A673 (cell line): ENCODE measurements at regions not wholly inside any gene's neighbourhood (a gene's known extent, or its start where the extent isn't known, plus 50 kb on each side); places are given as distances from the start of the nearest gene placed in this dataset.

Source experiments
- CTCF ChIP-seq: fragments of 300-800, 200-600 bp; sonication (generic); conservative IDR thresholded peaks from 2 replicates; pipeline ENCODE4 v1.5.1; 2017; ENCODE audit warnings: low read depth, mild to moderate bottlenecking, antibody characterized with exemption, low read length, moderate library complexity, mixed read lengths
- EZH2 ChIP-seq: fragments of 200-600 bp; sonication (generic); IDR thresholded peaks from 2 replicates; pipeline ENCODE4 v1.6.1; 2017; ENCODE audit warnings: borderline replicate concordance, low read depth, mild to moderate bottlenecking, mixed read lengths, antibody characterized with exemption, low read length; ENCODE audit not compliant: poor library complexity, severe bottlenecking

DNA sequence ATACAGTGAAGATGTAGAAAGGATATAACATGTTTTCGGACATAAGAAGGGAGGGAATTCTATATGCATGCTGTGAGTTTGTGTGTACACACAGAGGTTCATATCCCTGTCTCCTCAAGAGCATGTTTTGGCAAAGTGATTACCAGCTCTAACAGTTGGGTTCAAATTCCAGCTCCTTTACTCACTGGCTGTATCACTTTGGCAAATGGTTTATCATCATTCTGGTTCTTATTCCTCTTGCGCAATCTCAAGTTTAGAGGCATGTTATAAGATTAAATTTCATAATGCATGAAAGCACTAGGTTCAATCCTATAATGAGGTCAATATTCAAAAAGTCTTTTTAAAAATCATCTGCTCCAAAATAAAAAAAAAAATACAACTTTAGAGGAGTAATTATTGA, 107.7 kb upstream of the LRFN5 start:
- TF ChIP-seq CTCF (no peak), EZH2 (no peak)
